G401 (cell line): ENCODE measurements at regions not wholly inside any gene's neighbourhood (a gene's known extent, or its start where the extent isn't known, plus 50 kb on each side); places are given as distances from the start of the nearest gene placed in this dataset.
"Not testable (repeated sequence)": the region's sequence is repeated elsewhere in the genome, so short reads cannot be mapped to it uniquely, and the experiment has no call there.

Source experiments
- DNase-seq: peaks from one replicate; pipeline ENCODE4 v3.0.0-alpha.2; 2015; ENCODE audit warnings: low spot score
- in situ Hi-C: cut with HindIII; loops from 2 replicates; pipeline ENCODE4 v1.10.0; 2016; ENCODE audit warnings: low sequenced_read_pairs, mixed read lengths

DNA sequence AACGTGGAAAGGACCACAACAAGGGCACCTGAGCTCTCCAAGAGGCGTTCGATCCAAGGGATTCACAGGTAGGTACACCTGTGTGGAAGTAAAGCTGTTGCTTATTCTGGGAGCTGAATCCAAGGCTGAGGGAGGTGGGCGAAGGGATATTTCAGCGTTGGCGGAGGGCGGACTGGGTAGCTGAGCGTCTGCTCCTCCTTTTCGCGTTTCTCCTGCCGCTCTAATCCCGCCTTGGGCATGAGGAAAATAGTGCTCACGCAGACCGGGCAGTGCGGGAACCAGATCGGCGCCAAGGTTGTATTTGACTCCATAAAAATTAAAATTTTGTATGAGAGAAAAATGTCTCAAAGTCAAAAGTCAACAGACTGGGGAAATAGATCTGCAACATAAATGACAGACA is 3966.2 kb upstream of the OR11H1 start:
- in situ Hi-C loops, DNase-seq: not testable (repeated sequence)

GRCh38 chr22:11568837-11569563 is 3959.0 kb upstream of the OR11H1 start:
- in situ Hi-C loops, DNase-seq: not testable (repeated sequence)

GRCh38 chr22:11569564-11569940 is 3958.4 kb upstream of the OR11H1 start:
- DNase-seq, in situ Hi-C loops: not testable (repeated sequence)

DNA sequence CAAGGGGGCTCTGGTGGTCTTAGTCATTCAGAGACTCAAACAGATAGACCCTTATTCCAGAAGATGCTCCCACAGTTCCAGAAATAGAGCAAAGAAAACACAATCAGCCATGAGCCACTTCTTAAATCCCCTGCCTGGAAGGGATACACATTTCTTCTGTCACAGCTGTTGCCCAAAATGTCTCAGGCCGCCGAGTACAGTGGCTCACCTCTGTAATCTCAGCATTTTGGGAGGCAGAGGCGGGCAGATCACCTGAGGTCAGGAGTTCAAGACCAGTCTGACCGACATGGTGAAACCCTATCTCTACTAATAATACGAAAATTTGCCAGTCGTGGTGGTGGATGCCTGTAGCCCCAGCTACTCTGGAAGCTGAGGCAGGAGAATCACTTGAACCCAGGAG is 3954.8 kb upstream of the OR11H1 start:
- DNase-seq, in situ Hi-C loops: not testable (repeated sequence)

DNA sequence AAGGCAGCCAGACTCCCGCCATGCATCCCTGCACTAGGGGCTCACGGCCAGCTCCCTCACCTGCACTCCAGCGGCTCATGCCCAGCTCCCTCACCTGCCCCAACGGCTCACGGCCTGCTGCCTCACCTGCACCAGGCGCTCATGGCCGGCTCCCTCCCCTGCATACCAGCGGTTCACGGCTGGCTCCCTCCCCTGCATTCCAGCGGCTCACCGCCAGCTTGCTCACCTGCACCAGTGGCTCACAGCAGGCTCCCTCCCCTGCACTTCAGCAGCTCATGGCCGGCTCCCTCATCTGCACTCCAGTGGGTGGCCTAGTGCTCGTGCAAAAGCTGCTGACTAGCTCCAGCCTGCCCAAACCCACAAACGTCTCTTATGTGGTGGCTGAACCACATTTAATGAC is 3953.8 kb upstream of the OR11H1 start:
- in situ Hi-C loops, DNase-seq: not testable (repeated sequence)

DNA sequence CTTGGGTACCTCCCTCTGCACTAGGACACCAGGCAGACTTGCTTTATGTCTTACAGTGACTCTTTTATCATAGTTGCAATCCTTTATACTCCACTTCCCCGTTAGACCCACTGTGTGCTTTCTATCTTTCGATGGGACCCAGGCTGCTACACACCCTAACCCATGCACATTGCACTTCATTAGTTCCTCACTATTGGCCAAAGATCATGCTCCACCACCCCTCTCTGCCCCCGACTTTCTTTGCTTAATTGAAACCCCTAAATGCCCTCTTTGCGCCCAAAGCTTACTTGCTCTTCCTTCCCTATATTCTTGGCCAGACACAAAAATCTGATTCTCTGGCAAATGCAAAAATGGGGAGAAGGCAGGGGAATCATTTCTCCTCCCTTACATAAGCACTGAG is 3953.3 kb upstream of the OR11H1 start:
- in situ Hi-C loops, DNase-seq: not testable (repeated sequence)

DNA sequence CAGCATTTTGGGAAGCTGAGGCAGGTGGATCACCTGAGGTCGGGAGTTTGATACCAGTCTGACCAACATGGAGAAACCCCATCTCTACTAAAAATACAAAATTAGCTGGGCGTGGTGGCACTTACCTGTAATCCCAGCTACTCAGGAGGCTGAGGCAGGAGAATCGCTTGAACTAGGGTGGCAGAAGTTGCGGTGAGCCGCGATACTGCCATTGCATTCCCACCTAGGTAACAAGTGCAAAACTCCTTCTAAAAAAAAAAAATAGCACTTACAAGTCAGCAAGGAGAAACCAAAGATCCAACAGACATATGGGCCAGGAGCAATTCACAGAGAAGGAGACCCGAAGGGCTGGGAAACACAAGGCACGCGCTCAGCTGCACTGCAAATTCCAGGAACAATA is 3951.3 kb upstream of the OR11H1 start:
- DNase-seq, in situ Hi-C loops: not testable (repeated sequence)

GRCh38 chr22:11578115-11578514 is 3949.9 kb upstream of the OR11H1 start:
- in situ Hi-C loops, DNase-seq: not testable (repeated sequence)

GRCh38 chr22:11578551-11578950 is 3949.4 kb upstream of the OR11H1 start:
- DNase-seq, in situ Hi-C loops: not testable (repeated sequence)

DNA sequence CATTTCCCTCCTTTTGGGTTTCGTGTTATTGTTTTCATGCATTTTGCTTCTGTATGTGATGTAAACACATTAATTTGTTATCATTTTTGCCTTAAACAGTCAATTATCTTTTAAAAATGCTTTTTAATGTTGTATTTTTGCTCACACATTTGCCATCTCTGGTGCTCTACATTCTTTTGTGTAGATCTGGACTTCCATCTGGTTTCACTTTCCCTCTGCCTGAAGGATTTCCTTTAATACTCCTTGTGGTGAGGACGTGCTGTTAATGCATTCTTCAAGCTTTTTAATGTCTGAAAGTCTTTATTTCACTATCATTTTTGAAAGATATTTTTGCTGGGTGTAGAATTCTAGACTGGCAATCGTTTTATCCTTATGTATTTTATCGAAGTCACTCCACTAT is 3945.9 kb upstream of the OR11H1 start:
- DNase-seq, in situ Hi-C loops: not testable (repeated sequence)

GRCh38 chr22:11584231-11584630 is 3943.8 kb upstream of the OR11H1 start:
- in situ Hi-C loops, DNase-seq: not testable (repeated sequence)

DNA sequence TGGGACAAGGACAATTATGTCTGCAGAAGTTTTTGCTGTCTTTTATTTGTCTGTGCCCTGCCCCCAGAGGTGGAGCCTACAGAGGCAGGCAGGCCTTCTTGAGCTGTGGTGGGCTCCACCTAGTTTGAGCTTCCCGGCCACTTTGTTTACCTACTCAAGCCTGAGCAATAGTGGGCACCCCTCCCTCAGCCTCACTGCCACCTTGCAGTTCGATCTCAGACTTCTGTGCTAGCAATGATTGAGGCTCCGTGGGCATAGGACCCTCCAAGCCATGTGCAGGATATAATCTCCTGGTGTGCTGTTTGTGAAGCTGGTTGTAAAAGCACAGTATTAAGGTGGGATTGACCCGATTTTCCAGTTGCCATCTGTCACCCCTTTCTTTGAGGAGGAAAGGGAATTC is 3933.4 kb upstream of the OR11H1 start:
- in situ Hi-C loops, DNase-seq: not testable (repeated sequence)

GRCh38 chr22:11597666-11598358 is 3930.2 kb upstream of the OR11H1 start:
- DNase-seq, in situ Hi-C loops: not testable (repeated sequence)

DNA sequence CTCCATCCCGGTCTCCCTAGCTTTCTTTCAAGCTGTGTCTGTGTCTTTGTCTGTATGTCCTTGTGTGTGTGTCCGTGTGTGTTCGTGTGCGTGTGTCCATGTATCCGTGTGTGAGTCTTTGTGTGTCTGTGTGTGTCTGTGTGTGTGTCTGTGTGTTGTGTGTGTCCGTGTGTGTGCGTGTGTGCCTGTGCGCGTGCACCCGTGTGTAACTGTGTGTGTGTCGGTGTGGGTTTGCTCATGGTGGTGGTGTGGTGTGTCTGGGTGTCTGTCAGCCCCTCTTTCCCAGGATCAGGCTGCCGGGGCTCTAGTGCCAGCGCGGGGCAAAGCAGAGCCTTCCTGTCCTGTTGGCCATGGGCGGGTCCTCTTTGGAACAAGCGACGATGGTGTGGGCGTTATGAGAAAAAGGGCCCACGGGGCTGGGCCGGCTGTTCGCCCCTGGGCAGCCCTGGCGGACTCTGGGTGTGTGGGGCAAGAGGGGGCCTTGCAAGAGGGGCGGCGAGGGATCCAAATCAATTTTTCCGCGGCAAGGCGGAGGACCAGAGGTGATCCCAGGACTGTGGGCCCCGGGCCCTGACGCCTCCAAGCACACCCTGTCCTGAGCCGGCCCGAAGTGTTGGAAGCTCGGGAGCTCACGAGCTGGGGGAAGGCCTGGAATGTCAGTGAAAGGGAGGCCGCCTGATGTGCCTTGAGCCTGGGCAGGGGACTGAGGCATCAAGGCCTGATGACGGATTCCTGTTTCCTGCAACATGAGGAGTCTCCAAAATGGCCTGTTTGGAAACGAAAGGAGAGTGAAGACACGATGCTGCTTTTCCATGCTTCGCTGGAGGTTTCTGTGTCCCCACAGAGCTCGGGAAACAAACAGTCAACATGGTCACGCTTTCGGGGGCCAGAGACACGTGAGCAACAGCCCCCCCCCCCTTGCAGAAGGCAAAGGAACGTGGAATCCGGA is 3929.2 kb upstream of the OR11H1 start:
- in situ Hi-C loops, result no loop called here
- no peak for DNase-seq

DNA sequence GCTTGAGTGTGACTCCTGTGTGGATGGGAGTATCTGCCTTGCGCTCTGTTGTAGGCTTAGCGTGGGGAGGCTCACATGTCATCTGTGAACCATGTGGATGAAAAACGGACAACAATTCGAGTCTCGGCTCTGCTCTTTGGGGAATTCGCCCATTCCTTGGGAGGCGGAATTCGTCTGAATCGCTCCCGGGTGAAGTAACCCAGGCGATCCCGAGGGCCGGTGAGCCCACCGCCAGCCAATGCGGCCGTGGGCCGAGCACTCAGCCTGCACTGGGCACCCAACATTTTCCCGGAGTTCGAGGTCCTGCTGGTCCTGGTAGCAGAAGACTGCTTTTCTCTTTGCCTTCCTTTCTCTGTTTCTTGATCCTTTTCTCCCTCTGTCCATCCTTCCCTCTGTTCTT is 3928.5 kb upstream of the OR11H1 start:
- DNase-seq, in situ Hi-C loops: not testable (repeated sequence)

DNA sequence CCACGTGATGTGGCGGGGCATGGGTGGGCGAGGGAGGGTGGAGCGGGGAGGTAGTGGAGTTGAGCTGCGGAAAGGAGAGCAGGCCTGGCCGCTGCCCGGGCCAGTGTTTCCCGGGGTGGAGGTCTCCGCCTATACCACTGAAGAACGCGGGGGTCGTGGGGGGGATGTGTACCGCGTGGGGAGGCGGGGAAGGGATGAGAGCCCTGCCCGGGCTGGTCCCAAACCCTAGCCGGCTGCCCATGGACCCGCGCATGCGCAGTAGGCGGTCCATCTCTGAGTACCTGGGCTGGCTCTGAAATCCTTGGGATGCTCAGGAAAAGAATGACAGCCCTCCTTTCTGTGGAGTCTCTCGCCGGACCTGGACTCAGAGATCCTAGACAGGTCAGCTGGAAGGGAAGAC is 3927.8 kb upstream of the OR11H1 start:
- in situ Hi-C loops, DNase-seq: not testable (repeated sequence)

GRCh38 chr22:11600896-11601890 is 3926.8 kb upstream of the OR11H1 start:
- DNase-seq, in situ Hi-C loops: not testable (repeated sequence)

DNA sequence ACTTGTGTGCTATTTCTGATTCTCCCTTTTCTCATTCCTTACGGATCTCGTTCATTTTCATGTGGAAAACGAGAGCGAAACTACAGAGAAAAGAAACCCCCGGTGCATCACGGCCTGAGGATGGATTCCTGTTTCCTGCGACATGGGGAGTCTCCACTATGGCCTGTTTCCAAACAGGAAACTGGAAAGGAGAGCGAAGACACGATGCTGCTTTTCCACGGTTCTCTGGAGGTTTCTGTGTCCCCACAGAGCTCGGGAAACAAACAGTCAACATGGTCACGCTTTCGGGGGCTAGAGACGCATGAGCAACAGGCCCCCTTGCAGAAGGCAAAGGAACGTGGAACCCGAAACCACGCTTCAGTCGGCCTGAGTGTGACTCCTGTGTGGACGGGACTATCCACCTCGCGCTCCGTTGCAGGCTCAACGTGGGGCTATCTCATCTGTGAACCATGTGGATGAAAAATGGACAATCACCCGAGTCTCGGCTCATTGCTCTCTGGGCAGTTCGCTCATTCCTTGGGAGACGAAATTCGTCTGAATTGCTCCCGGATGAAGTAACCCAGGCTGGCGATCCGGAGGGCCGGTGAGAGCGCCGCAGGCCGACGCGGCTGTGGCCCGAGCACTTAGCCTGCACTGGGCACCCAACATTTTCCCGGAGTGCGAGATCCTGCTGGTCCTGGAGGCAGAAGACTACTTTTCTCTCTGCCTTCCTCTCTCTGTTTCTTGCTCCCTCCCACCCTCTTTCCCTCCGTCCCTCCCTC is 3923.2 kb upstream of the OR11H1 start:
- DNase-seq, in situ Hi-C loops: not testable (repeated sequence)
